Endothelial cell of umbilical vein (primary cell): ENCODE measurements at regions not wholly inside any gene's neighbourhood (a gene's known extent, or its start where the extent isn't known, plus 50 kb on each side); places are given as distances from the start of the nearest gene placed in this dataset.

ENCODE experiments used
- EZH2 ChIP-seq: IDR thresholded peaks from 2 replicates; pipeline ENCODE4 v1.6.1; 2012; ENCODE audit warnings: borderline replicate concordance, low read depth, mild to moderate bottlenecking, moderate library complexity, low read length, inconsistent platforms; ENCODE audit not compliant: severe bottlenecking
- TF ChIP-seq, protein P1 (sequence below), 2 donors: IDR thresholded peaks; 1 replicate in 1 of 2; 2 replicates in 1 of 2; pipeline ENCODE4 v1.5.1; 2011; ENCODE audit warnings: low read length in 2 of 2, mild to moderate bottlenecking in 2 of 2, moderate library complexity in 2 of 2, control low read depth in 1 of 2, inconsistent platforms in 1 of 2, low read depth in 1 of 2; ENCODE audit not compliant: insufficient read depth in 1 of 2; ENCODE audit errors: extremely low read depth in 1 of 2

DNA sequence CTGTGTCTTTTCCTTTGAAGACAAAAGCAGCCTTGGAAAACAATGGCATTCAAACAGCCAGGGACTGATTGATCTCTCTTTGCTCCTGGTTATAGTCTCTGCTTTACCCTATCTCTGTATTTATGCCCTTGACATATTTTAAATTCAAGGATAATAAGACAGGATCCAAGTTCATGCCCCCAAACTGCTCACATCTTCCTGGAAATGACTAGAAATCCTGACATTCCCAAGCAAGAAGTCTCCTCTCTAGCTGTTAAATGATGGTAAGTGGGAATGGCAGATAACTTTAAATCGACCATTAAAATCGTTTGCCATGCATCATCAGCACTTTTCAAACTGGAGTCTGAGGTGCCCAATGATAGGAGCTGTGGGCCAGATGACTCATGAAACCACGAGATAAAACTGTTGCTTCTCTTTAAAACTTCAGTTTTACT lies 435.6 kb downstream of the FOXO1 start:
- TF ChIP-seq EZH2, result no peak
- TF ChIP-seq, protein P1, sequence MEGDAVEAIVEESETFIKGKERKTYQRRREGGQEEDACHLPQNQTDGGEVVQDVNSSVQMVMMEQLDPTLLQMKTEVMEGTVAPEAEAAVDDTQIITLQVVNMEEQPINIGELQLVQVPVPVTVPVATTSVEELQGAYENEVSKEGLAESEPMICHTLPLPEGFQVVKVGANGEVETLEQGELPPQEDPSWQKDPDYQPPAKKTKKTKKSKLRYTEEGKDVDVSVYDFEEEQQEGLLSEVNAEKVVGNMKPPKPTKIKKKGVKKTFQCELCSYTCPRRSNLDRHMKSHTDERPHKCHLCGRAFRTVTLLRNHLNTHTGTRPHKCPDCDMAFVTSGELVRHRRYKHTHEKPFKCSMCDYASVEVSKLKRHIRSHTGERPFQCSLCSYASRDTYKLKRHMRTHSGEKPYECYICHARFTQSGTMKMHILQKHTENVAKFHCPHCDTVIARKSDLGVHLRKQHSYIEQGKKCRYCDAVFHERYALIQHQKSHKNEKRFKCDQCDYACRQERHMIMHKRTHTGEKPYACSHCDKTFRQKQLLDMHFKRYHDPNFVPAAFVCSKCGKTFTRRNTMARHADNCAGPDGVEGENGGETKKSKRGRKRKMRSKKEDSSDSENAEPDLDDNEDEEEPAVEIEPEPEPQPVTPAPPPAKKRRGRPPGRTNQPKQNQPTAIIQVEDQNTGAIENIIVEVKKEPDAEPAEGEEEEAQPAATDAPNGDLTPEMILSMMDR (IDR thresholded peaks at IDR 0.05; ENCODE audit: extremely low read depth in 1 of 2, insufficient read depth in 1 of 2, low read depth in 1 of 2, low read length in 2 of 2), result no peak
